A549 (cell line): ENCODE measurements at regions not wholly inside any gene's neighbourhood (a gene's known extent, or its start where the extent isn't known, plus 50 kb on each side); places are given as distances from the start of the nearest gene placed in this dataset.

Experiments
- ATAC-seq, 2 experiments: fragments of 200-7000 bp in 1 of 2; fragments of >200 bp in 1 of 2; cut with Nextera tagmentation in 1 of 2; cut with Tn5 transposase in 1 of 2; 3 replicates each; pipeline versions ENCODE4 v1.8.0 to v1.9.1; 2018 to 2020; ENCODE audit warnings: mild to moderate bottlenecking in 1 of 2, moderate library complexity in 1 of 2
- CTCF ChIA-PET: fragments of 300-600 bp; sonication (Branson Sonifier 250); formaldehyde crosslinking; extraction: SDS; loops from one replicate; lab custom pipeline; 2021; ENCODE audit warnings: antibody characterized with exemption, inconsistent platforms; lab: Yijun Ruan, JAX
- POLR2A ChIA-PET: fragments of 350-600 bp; formaldehyde crosslinking; extraction: SDS; loops from one replicate; lab custom pipeline; 2021; ENCODE audit warnings: antibody characterized with exemption, inconsistent platforms; lab: Yijun Ruan, JAX
- DNase-seq, 2 experiments: peaks; one replicate each; pipeline versions ENCODE4 v3.0.0 to v3.0.0-alpha.2; 2011 to 2016; ENCODE audit warnings: low read depth in 1 of 2, low spot score in 1 of 2
- FAIRE-seq: peaks from 2 replicates; lab custom pipeline; 2011; peaks lifted over from hg19 to GRCh38; lab: Jason Lieb, UNC
- H3K27ac ChIP-seq, 2 experiments: fragments of >200 bp; sonication (Bioruptor Twin); formaldehyde crosslinking; 3 replicates each; pipeline ENCODE4 v1.5.1; 2016 to 2017
- H3K4me1 ChIP-seq: fragments of >200 bp; sonication (Bioruptor Twin); formaldehyde crosslinking; 3 replicates; pipeline ENCODE4 v1.6.1; 2016
- H3K4me2 ChIP-seq: fragments of >200 bp; sonication (Bioruptor Twin); formaldehyde crosslinking; 3 replicates; pipeline ENCODE4 v1.6.1; 2016
- H3K4me3 ChIP-seq: fragments of >200 bp; sonication (Bioruptor Twin); formaldehyde crosslinking; 3 replicates; pipeline ENCODE4 v1.5.1; 2016
- H3K9me3 ChIP-seq: fragments of >200 bp; sonication (Bioruptor Twin); formaldehyde crosslinking; 3 replicates; pipeline ENCODE4 v1.6.1; 2016
- BCL3 ChIP-seq: fragments of >200 bp; sonication (Bioruptor Twin); formaldehyde crosslinking; IDR thresholded peaks from 3 replicates; pipeline ENCODE4 v1.6.1; 2016
- BHLHE40 ChIP-seq: IDR thresholded peaks from 2 replicates; pipeline ENCODE4 v1.6.1; 2012; ENCODE audit warnings: low read depth, low read length, inconsistent platforms
- CBX2 ChIP-seq: fragments of 200-600 bp; sonication (generic); IDR thresholded peaks from 2 replicates; pipeline ENCODE4 v1.6.1; 2016; ENCODE audit warnings: low read depth, mild to moderate bottlenecking, borderline replicate concordance
- CBX8 ChIP-seq: fragments of 200-600 bp; sonication (generic); IDR thresholded peaks from 2 replicates; pipeline ENCODE4 v1.6.1; 2016
- CHD4 ChIP-seq: fragments of 200-600 bp; sonication (generic); IDR thresholded peaks from 2 replicates; pipeline ENCODE4 v1.6.1; 2016; ENCODE audit warnings: antibody characterized with exemption, mild to moderate bottlenecking, borderline replicate concordance
- E2F6 ChIP-seq: IDR thresholded peaks from 2 replicates; pipeline ENCODE4 v1.6.1; 2012; ENCODE audit warnings: low read depth, borderline replicate concordance
- ELK1 ChIP-seq: fragments of 150-350 bp; IDR thresholded peaks from 2 replicates; pipeline ENCODE4 v1.6.1; 2014; ENCODE audit warnings: low read depth, mild to moderate bottlenecking, low read length
- FOSL2 ChIP-seq, 2 experiments: fragments of 450-650 bp in 1 of 2; fragments of >200 bp in 1 of 2; sonication (Bioruptor Twin) in 1 of 2; formaldehyde crosslinking; IDR thresholded peaks; 2 replicates each; pipeline versions ENCODE4 v1.5.0 to v1.6.1; 2016 to 2020; ENCODE audit warnings: mild to moderate bottlenecking in 1 of 2, moderate library complexity in 1 of 2
- FOXS1 ChIP-seq: fragments of 250-450 bp; sonication (Bioruptor Pico); IDR thresholded peaks from 2 replicates; pipeline ENCODE4 v1.5.0; 2020; ENCODE audit warnings: mild to moderate bottlenecking, moderate library complexity
- GATA3 ChIP-seq: IDR thresholded peaks from 2 replicates; pipeline ENCODE4 v1.6.1; 2012; ENCODE audit warnings: borderline replicate concordance
- HDAC2 ChIP-seq: fragments of 200-600 bp; sonication (generic); IDR thresholded peaks from 2 replicates; pipeline ENCODE4 v1.6.1; 2016
- HOXA7 ChIP-seq: fragments of 250-450 bp; sonication (Bioruptor Pico); IDR thresholded peaks from 2 replicates; pipeline ENCODE4 v1.5.0; 2020; ENCODE audit warnings: mild to moderate bottlenecking, moderate library complexity
- HOXB13 ChIP-seq: fragments of 250-450 bp; sonication (Bioruptor Pico); IDR thresholded peaks from 2 replicates; pipeline ENCODE4 v1.5.0; 2020; ENCODE audit warnings: low read depth, mild to moderate bottlenecking, moderate library complexity
- HOXB5 ChIP-seq: fragments of 250-450 bp; sonication (Bioruptor Pico); IDR thresholded peaks from 2 replicates; pipeline ENCODE4 v1.5.0; 2020; ENCODE audit warnings: mild to moderate bottlenecking, moderate library complexity
- MAX ChIP-seq: IDR thresholded peaks from 2 replicates; pipeline ENCODE4 v1.6.1; 2012
- PBX3 ChIP-seq: IDR thresholded peaks from 2 replicates; pipeline ENCODE4 v1.6.1; 2012
- PHF8 ChIP-seq: fragments of 200-600 bp; sonication (generic); IDR thresholded peaks from 2 replicates; pipeline ENCODE4 v1.6.1; 2016; ENCODE audit warnings: low read depth, mild to moderate bottlenecking, antibody characterized with exemption, moderate library complexity, borderline replicate concordance
- RAD21 ChIP-seq, 2 experiments: fragments of >200 bp in 1 of 2; sonication (Bioruptor Twin) in 1 of 2; formaldehyde crosslinking in 1 of 2; IDR thresholded peaks in 1 of 2; conservative IDR thresholded peaks in 1 of 2; 2 replicates in 1 of 2; 3 replicates in 1 of 2; pipeline ENCODE4 v1.6.1; 2012 to 2018; ENCODE audit warnings: inconsistent platforms in 1 of 2
- REST ChIP-seq: fragments of 200-600 bp; sonication (generic); IDR thresholded peaks from 2 replicates; pipeline ENCODE4 v1.6.1; 2016; ENCODE audit warnings: antibody characterized with exemption, mild to moderate bottlenecking, moderate library complexity
- RFX5 ChIP-seq: fragments of 450-650 bp; IDR thresholded peaks from 2 replicates; pipeline ENCODE4 v1.7.1; 2014; ENCODE audit warnings: antibody characterized with exemption, mild to moderate bottlenecking, moderate library complexity
- SREBF2 ChIP-seq: fragments of 450-650 bp; IDR thresholded peaks from 2 replicates; pipeline ENCODE4 v1.6.1; 2014; ENCODE audit warnings: mild to moderate bottlenecking, moderate library complexity
- ZSCAN20 ChIP-seq: fragments of 250-450 bp; sonication (Bioruptor Pico); IDR thresholded peaks from 2 replicates; pipeline ENCODE4 v1.8.0; 2022; ENCODE audit warnings: mild to moderate bottlenecking, moderate library complexity
- WGBS: methylation state at CpG from one replicate; pipeline ENCODE4 v1.1.6; 2017; ENCODE audit errors: missing lambda C conversion rate; 5-methylcytosine and 5-hydroxymethylcytosine counted together

- no peak for TF ChIP-seq CBX2
- TF ChIP-seq, all 56 proteins: peak for 0
These were observed 164.4 kb downstream of the IRS2 start (continued) for GRCh38 chr13:109622006-109622405.

DNA sequence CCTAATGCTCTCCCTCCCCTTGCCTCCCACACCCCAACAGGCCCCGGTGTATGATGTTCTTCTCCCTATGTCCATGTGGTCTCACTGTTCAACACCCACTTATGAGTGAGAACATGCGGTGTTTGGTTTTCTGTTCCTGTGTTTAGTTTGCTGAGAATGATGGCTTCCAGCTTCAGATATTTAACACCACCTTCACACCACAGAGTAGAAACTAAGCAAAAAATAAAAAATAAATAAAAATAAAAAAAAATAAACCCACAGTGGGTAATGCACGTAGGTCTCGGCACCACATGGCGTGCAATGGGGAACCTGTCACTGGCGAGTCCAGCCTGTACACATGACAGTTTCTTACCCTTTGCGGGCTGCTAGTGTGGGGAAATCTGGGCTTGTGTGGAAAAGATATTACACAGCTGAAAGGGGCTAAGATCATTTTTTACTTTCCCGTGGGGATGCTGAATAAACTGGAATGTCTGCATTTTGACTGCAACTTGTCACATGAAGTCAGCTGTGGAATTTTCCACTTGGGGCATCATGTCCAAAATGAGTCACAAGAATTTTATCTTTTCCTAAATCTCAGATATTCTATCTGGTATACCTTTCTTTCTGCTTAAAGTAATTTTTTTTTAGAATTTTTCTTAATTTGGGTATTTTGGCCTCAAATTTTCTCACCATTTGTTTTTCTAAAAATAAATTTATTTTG, 170.5 kb downstream of the IRS2 start:
- FAIRE-seq (no peak), ATAC-seq (no peak), DNase-seq (no peak)
- H3K27ac ChIP-seq = no peak overlapping the region
- CTCF ChIA-PET = interaction anchor here (1.2 kb wide), 1 partner anchor 169 kb away, joined by 3 read pairs; no protein-coding TSS in a partner anchor
- WGBS = 79% methylated on average over 8 of the region's 8 CpGs
- H3K4me2 ChIP-seq = no peak overlapping the region
- no peaks in the 10 kb centered on the region for H3K9me3 ChIP-seq
- no peak overlapping the region for H3K4me3 ChIP-seq
- TF ChIP-seq ZSCAN20 (CRISPR knock-in tag) (no peak), HOXA7 (CRISPR knock-in tag) (no peak), PHF8 (no peak), RAD21 (conservative IDR thresholded peaks at IDR 0.05 in 1 of 2, IDR thresholded peaks at IDR 0.05 in 1 of 2) (no peak), RFX5 (no peak), GATA3 (no peak), HOXB5 (CRISPR knock-in tag) (no peak), CHD4 (no peak), E2F6 (no peak), HDAC2 (no peak), REST (no peak), CBX8 (no peak), MAX (no peak), BHLHE40 (no peak), FOSL2 (IDR thresholded peaks at IDR 0.05) (no peak), FOSL2 (CRISPR knock-in tag; IDR thresholded peaks at IDR 0.05) (no peak), SREBF2 (no peak)
- TF ChIP-seq, all 56 proteins: peak for 0
- no peaks in the 10 kb centered on the region for H3K4me1 ChIP-seq
- POLR2A ChIA-PET = no interaction called here

- Histone ChIP-seq H3K4me3 (no peak overlapping the region), H3K4me1 (no peaks in the 10 kb centered on the region), H3K9me3 (no peaks in the 10 kb centered on the region), H3K27ac (no peak overlapping the region), H3K4me2 (no peak overlapping the region)
- ChIA-PET POLR2A (no interaction called here), CTCF (no interaction called here)
- 70% methylated on average over 3 of the region's 3 CpGs for WGBS
- ATAC-seq (no peak), FAIRE-seq (no peak), DNase-seq (no peak)
- TF ChIP-seq FOXS1 (CRISPR knock-in tag) = no peak
- TF ChIP-seq PBX3 = no peak
- TF ChIP-seq BCL3 = no peak
- TF ChIP-seq HOXB13 (CRISPR knock-in tag) = no peak
- TF ChIP-seq ELK1 = no peak
- TF ChIP-seq BHLHE40 = no peak
These were observed 174.3 kb downstream of the IRS2 start for GRCh38 chr13:109611912-109612691.
